ENCODE measurements at regions not wholly inside any gene's neighbourhood (a gene's known extent, or its start where the extent isn't known, plus 50 kb on each side); places are given as distances from the start of the nearest gene placed in this dataset.

DNA sequence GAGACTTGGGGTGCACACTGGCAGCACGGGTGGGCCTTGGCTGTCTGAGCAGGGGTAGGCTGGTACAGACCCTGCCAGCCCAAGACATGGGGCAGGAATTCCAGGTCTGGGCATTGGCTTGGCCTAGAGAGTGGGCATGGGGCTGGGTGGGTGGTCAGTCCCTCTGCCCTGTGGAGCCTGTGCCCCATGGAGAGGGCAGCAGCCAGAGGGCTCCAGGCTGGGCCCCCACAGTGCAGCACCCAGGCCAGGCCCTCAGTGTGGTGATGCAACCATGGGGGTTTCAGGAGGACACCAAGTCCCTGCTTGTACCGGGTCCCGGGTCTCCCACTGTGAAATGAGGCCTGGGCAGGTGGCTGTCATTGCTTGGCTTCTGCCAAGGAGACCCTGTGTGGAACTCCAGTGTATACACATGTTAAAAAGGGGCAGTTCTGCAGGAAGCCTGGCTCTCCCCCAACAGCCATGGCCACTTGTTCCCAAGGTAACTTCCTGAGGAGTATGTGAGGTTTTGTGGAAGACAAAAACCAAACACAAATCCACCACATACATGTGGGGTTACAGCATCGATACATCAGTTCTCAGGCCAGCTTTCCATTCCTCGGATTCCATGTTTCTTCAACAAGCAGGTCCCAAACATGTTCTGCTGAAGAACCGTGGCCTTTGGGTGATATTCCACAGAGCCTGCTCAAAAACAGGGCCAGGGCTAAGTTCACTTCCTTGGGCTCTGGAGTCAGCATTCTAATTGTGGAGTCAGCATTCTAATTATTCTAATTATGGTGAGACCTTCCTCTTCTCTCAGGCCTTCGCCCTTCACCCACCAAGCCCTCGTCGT, 77.3 kb downstream of the DACT2 start:
- Histone ChIP-seq H3K36me3 (ENCODE audit: control insufficient read depth, insufficient read depth, low read length) (no peaks in the 10 kb centered on the region), H3K9me1 (ENCODE audit: control insufficient read depth, insufficient read depth, low read length) (no peaks in the 10 kb centered on the region), H4K20me1 (replicated peaks; ENCODE audit: control insufficient read depth, insufficient read depth, low read length) (peaks cover 9% of the 10 kb centered on the region; the same call in 1 of the 2 replicates), H3K9ac (ENCODE audit: insufficient read depth in 1 of 2, low read depth in 2 of 2, low read length in 2 of 2) (no peak overlapping the region), H3K27me3 (ENCODE audit: control insufficient read depth in 2 of 2, insufficient read depth in 2 of 2, low read length in 2 of 2) (peaks cover 12 to 73% of the 10 kb centered on the region in 2 experiments; a peak in 4 of 5 replicates), H3K4me3 (no peak overlapping the region), H3K9me3 (replicated peaks; ENCODE audit: control insufficient read depth, insufficient read depth, low read depth, low read length) (no peaks in the 10 kb centered on the region), H3K27ac (ENCODE audit: extremely low read depth, low read depth, low read length) (no peak overlapping the region), H3K79me2 (ENCODE audit: control insufficient read depth, insufficient read depth, low read length) (no peaks in the 10 kb centered on the region), H3K4me1 (replicated peaks in 1 of 2; ENCODE audit: control insufficient read depth in 2 of 2, insufficient read depth in 2 of 2, low read length in 2 of 2) (peaks cover 0 to 6% of the 10 kb centered on the region in 2 experiments; a peak in 1 of 5 replicates), H3K4me2 (ENCODE audit: insufficient read depth, low read length) (no peak overlapping the region), H2AFZ (ENCODE audit: low read depth, low read length) (no peak overlapping the region)
- ChIA-PET CTCF (ENCODE audit: low intra/inter-chr PET ratio) (no interaction called here), POLR2A (interaction anchor here (0.8 kb wide), 1 partner anchor 439 kb away, joined by 3 read pairs; no protein-coding TSS in a partner anchor)
- DNase-seq (ENCODE audit: extremely low read depth in 1 of 4, low spot score in 3 of 4): no peak
- intact Hi-C loops (cut with micrococcal nuclease) (no loop called here), in situ Hi-C loops (cut with MboI) (no loop called here)
- TF ChIP-seq TBP (optimal IDR thresholded peaks at IDR 0.05; ENCODE audit: low read depth, low read length) (no peak), ZNF436 (CRISPR knock-in tag; IDR thresholded peaks at IDR 0.05) (no peak), TARDBP (IDR thresholded peaks at IDR 0.05) (no peak), ZNF316 (IDR thresholded peaks at IDR 0.05) (peak; percentile 53), PHB (CRISPR knock-in tag; IDR thresholded peaks at IDR 0.05) (no peak)
- TF ChIP-seq, protein P1, sequence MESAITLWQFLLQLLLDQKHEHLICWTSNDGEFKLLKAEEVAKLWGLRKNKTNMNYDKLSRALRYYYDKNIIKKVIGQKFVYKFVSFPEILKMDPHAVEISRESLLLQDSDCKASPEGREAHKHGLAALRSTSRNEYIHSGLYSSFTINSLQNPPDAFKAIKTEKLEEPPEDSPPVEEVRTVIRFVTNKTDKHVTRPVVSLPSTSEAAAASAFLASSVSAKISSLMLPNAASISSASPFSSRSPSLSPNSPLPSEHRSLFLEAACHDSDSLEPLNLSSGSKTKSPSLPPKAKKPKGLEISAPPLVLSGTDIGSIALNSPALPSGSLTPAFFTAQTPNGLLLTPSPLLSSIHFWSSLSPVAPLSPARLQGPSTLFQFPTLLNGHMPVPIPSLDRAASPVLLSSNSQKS (CRISPR knock-in tag; IDR thresholded peaks at IDR 0.05): no peak
- 2% methylated on average over 9 of the region's 9 CpGs for WGBS (ENCODE audit: insufficient coverage, low coverage, missing lambda C conversion rate)
- no TSS peak for BruUV-seq (replicated peaks)
- FAIRE-seq: no peak
- ATAC-seq: no peak
